ENCODE measurements at regions not wholly inside any gene's neighbourhood (a gene's known extent, or its start where the extent isn't known, plus 50 kb on each side); places are given as distances from the start of the nearest gene placed in this dataset.
A peak's percentile ranks its signal among the peaks of the same experiment; 100 is the strongest.
"Not testable (repeated sequence)": the region's sequence is repeated elsewhere in the genome, so short reads cannot be mapped to it uniquely, and the experiment has no call there.

- not testable (repeated sequence) for H3K36me3 ChIP-seq; H3K27me3 ChIP-seq (ENCODE audit: insufficient read depth, low read depth, severe bottlenecking); H3K27ac ChIP-seq; DNase-seq; H3K4me3 ChIP-seq (ENCODE audit: low read depth, low read length); H3K9me3 ChIP-seq (ENCODE audit: severe bottlenecking)
Measured at GRCh38 chrY:26167332-26167731, 545.4 kb downstream of the CDY1 start.

- H3K36me3 ChIP-seq; DNase-seq; H3K9me3 ChIP-seq (ENCODE audit: severe bottlenecking): not testable (repeated sequence)
Measured at GRCh38 chrY:26179326-26179725, 557.4 kb downstream of the CDY1 start.

GRCh38 chrY:26224974-26225373 is 603.1 kb downstream of the CDY1 start:
- H3K9me3 ChIP-seq (ENCODE audit: severe bottlenecking); H3K36me3 ChIP-seq; H3K27ac ChIP-seq; H3K27me3 ChIP-seq (ENCODE audit: insufficient read depth, low read depth, severe bottlenecking); DNase-seq; H3K4me3 ChIP-seq (ENCODE audit: low read depth, low read length): not testable (repeated sequence)

More at GRCh38 chrY:26179326-26179725, 557.4 kb downstream of the CDY1 start:
- not testable (repeated sequence) for H3K4me3 ChIP-seq (ENCODE audit: low read depth, low read length); H3K27ac ChIP-seq; H3K27me3 ChIP-seq (ENCODE audit: insufficient read depth, low read depth, severe bottlenecking)

- not testable (repeated sequence) for H3K9me3 ChIP-seq (ENCODE audit: severe bottlenecking); H3K27ac ChIP-seq; H3K4me3 ChIP-seq (ENCODE audit: low read depth, low read length)
Measured at GRCh38 chrY:26225468-26225867, 603.6 kb downstream of the CDY1 start.

GRCh38 chrY:26240944-26241343 is 619.0 kb downstream of the CDY1 start:
- not testable (repeated sequence) for H3K27ac ChIP-seq; H3K36me3 ChIP-seq; H3K4me3 ChIP-seq (ENCODE audit: low read depth, low read length); H3K27me3 ChIP-seq (ENCODE audit: insufficient read depth, low read depth, severe bottlenecking); DNase-seq; H3K9me3 ChIP-seq (ENCODE audit: severe bottlenecking)

More at GRCh38 chrY:26225468-26225867, 603.6 kb downstream of the CDY1 start:
- DNase-seq; H3K27me3 ChIP-seq (ENCODE audit: insufficient read depth, low read depth, severe bottlenecking); H3K36me3 ChIP-seq: not testable (repeated sequence)

- not testable (repeated sequence) for H3K27me3 ChIP-seq (ENCODE audit: insufficient read depth, low read depth, severe bottlenecking); H3K9me3 ChIP-seq (ENCODE audit: severe bottlenecking); H3K4me3 ChIP-seq (ENCODE audit: low read depth, low read length); DNase-seq; H3K36me3 ChIP-seq; H3K27ac ChIP-seq
Measured at GRCh38 chrY:26254262-26254661, 632.3 kb downstream of the CDY1 start.

GRCh38 chrY:26265449-26265848 is 643.5 kb downstream of the CDY1 start:
- not testable (repeated sequence) for H3K27me3 ChIP-seq (ENCODE audit: insufficient read depth, low read depth, severe bottlenecking); H3K9me3 ChIP-seq (ENCODE audit: severe bottlenecking); H3K36me3 ChIP-seq; DNase-seq; H3K27ac ChIP-seq; H3K4me3 ChIP-seq (ENCODE audit: low read depth, low read length)

- not testable (repeated sequence) for H3K4me3 ChIP-seq (ENCODE audit: low read depth, low read length); H3K9me3 ChIP-seq (ENCODE audit: severe bottlenecking); DNase-seq; H3K27ac ChIP-seq; H3K27me3 ChIP-seq (ENCODE audit: insufficient read depth, low read depth, severe bottlenecking); H3K36me3 ChIP-seq
Measured at GRCh38 chrY:26268421-26268820, 646.5 kb downstream of the CDY1 start.

- H3K9me3 ChIP-seq (ENCODE audit: severe bottlenecking); H3K4me3 ChIP-seq (ENCODE audit: low read depth, low read length); H3K27ac ChIP-seq; H3K27me3 ChIP-seq (ENCODE audit: insufficient read depth, low read depth, severe bottlenecking); DNase-seq; H3K36me3 ChIP-seq: not testable (repeated sequence)
Measured at GRCh38 chrY:26268934-26269333, 647.0 kb downstream of the CDY1 start.

- H3K36me3 ChIP-seq; H3K9me3 ChIP-seq (ENCODE audit: severe bottlenecking); DNase-seq; H3K4me3 ChIP-seq (ENCODE audit: low read depth, low read length); H3K27ac ChIP-seq; H3K27me3 ChIP-seq (ENCODE audit: insufficient read depth, low read depth, severe bottlenecking): not testable (repeated sequence)
Measured at GRCh38 chrY:26273089-26273488, 651.2 kb downstream of the CDY1 start.

GRCh38 chrY:26306046-26306445 is 684.1 kb downstream of the CDY1 start:
- H3K4me3 ChIP-seq (ENCODE audit: low read depth, low read length); DNase-seq; H3K36me3 ChIP-seq; H3K27ac ChIP-seq; H3K27me3 ChIP-seq (ENCODE audit: insufficient read depth, low read depth, severe bottlenecking); H3K9me3 ChIP-seq (ENCODE audit: severe bottlenecking): not testable (repeated sequence)

- DNase-seq; H3K27me3 ChIP-seq (ENCODE audit: insufficient read depth, low read depth, severe bottlenecking); H3K36me3 ChIP-seq; H3K27ac ChIP-seq; H3K9me3 ChIP-seq (ENCODE audit: severe bottlenecking); H3K4me3 ChIP-seq (ENCODE audit: low read depth, low read length): not testable (repeated sequence)
Measured at GRCh38 chrY:26306630-26307385, 684.9 kb downstream of the CDY1 start.

GRCh38 chrY:26308308-26308707 is 686.4 kb downstream of the CDY1 start:
- not testable (repeated sequence) for H3K36me3 ChIP-seq; H3K27ac ChIP-seq; H3K9me3 ChIP-seq (ENCODE audit: severe bottlenecking); DNase-seq; H3K27me3 ChIP-seq (ENCODE audit: insufficient read depth, low read depth, severe bottlenecking); H3K4me3 ChIP-seq (ENCODE audit: low read depth, low read length)

- DNase-seq: peak; percentile 4
- H3K9me3 ChIP-seq (ENCODE audit: severe bottlenecking): not testable (repeated sequence)
Measured at GRCh38 chrY:26315065-26315464, 693.1 kb downstream of the CDY1 start.

GRCh38 chrY:26319488-26320202 is 697.7 kb downstream of the CDY1 start:
- DNase-seq; H3K27me3 ChIP-seq (ENCODE audit: insufficient read depth, low read depth, severe bottlenecking); H3K4me3 ChIP-seq (ENCODE audit: low read depth, low read length); H3K9me3 ChIP-seq (ENCODE audit: severe bottlenecking); H3K36me3 ChIP-seq; H3K27ac ChIP-seq: not testable (repeated sequence)

More at GRCh38 chrY:26315065-26315464, 693.1 kb downstream of the CDY1 start:
- not testable (repeated sequence) for H3K36me3 ChIP-seq; H3K4me3 ChIP-seq (ENCODE audit: low read depth, low read length); H3K27me3 ChIP-seq (ENCODE audit: insufficient read depth, low read depth, severe bottlenecking); H3K27ac ChIP-seq
